ENCODE measurements at regions not wholly inside any gene's neighbourhood (a gene's known extent, or its start where the extent isn't known, plus 50 kb on each side); places are given as distances from the start of the nearest gene placed in this dataset.

GRCh38 chr3:95408464-95408862 lies 1345.6 kb downstream of the NSUN3 start:
- TF ChIP-seq CTCF (tag by site-specific recombination; IDR thresholded peaks at IDR 0.05): no peak
- no peak for TF ChIP-seq ATF2 (tag by site-specific recombination; IDR thresholded peaks at IDR 0.05; ENCODE audit: low read depth)
- no peak for TF ChIP-seq PRDM4 (tag by site-specific recombination; IDR thresholded peaks at IDR 0.05)
- TF ChIP-seq KLF8 (tag by site-specific recombination; IDR thresholded peaks at IDR 0.05): no peak
- no peak for TF ChIP-seq ZNF792 (tag by site-specific recombination; IDR thresholded peaks at IDR 0.05)
- TF ChIP-seq YY1 (tag by site-specific recombination; IDR thresholded peaks at IDR 0.05): no peak
- no peak for TF ChIP-seq ZNF510 (tag by site-specific recombination; IDR thresholded peaks at IDR 0.05; ENCODE audit: insufficient replicate concordance)

All from HEK293 (cell line).